Stimulated activated CD4-positive, alpha-beta T cell treated with anti-CD3 and anti-CD28 coated beads, Interleukin-15, amount 100 ng/mL, for 24 hours (primary cell): ENCODE measurements at regions not wholly inside any gene's neighbourhood (a gene's known extent, or its start where the extent isn't known, plus 50 kb on each side); places are given as distances from the start of the nearest gene placed in this dataset.
"Not testable (repeated sequence)": the region's sequence is repeated elsewhere in the genome, so short reads cannot be mapped to it uniquely, and the experiment has no call there.

ENCODE experiments used
- DNase-seq: peaks from one replicate; pipeline ENCODE4 v3.0.0-alpha.2; 2020

- DNase-seq = no peak
Measured at GRCh38 chr1:232579958-232580941, 49.7 kb downstream of the SIPA1L2 start.

GRCh38 chr1:232579466-232579865 lies 50.5 kb downstream of the SIPA1L2 start:
- DNase-seq = no peak

GRCh38 chr1:232578651-232579195 lies 51.2 kb downstream of the SIPA1L2 start:
- no peak for DNase-seq

DNA sequence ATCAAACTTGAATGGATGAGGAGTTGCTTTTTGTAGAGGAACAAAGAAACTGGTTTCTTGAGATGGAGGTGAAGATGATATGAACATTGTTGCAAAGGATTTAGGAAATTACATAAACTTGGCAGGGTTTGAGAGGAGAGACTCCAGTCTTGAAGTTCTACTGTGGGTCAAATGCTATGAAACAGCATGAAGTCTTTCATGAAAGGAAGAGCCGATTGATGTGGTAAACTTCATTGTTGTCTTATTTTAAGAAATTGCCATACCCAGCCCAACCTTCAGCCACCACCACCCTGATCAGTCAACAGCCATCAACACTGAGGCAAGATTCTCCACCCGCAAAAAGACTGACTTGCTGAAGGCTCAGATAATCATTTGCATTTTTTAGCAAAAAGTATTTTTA lies 52.2 kb downstream of the SIPA1L2 start:
- DNase-seq = no peak

- DNase-seq = no peak
Measured at GRCh38 chr1:232576537-232576936, 53.4 kb downstream of the SIPA1L2 start.

- DNase-seq = no peak
Measured at GRCh38 chr1:232575763-232576040, 54.2 kb downstream of the SIPA1L2 start.

DNA sequence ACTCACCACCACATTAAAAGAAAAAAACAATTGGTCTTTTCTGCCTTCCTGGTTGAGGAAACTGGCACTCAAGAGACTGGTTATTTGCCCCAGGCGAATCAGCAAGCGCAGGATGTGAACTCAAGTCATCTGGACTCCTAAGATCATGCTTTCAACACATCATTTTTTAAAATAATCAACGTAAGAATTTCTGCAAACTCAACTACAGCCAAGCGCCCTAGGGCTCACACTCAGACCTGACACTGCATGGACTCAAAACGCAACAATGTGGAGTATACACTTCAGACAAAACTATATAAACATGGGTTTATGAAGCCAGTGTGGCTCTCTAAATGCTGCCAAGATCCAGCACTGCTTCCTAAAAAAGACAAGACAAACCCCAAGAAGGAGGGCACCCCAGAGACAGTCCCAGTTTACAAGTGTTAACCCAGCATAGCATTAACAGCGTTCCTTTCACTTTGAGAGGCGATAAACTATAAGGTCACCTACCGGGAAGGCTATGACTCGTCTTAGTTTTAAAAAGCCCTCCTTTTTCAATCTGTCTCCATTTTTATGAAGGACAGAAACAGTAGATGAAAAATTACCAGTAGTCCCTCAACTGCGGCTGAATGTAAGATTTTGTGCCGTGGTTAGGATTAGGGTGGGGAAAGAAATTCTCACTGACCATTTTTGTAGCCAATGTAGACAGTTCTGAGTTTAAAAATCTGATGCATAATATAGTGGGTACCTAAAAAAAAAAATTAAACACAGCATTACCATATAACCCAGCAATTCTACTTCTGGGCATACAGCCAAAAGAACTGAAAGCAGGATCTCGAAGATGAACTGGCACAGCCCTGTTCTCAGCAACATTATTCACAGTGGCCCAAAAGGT lies 54.8 kb downstream of the SIPA1L2 start:
- no peak for DNase-seq

- DNase-seq = no peak
Measured at GRCh38 chr1:232574077-232574476, 55.9 kb downstream of the SIPA1L2 start.

DNA sequence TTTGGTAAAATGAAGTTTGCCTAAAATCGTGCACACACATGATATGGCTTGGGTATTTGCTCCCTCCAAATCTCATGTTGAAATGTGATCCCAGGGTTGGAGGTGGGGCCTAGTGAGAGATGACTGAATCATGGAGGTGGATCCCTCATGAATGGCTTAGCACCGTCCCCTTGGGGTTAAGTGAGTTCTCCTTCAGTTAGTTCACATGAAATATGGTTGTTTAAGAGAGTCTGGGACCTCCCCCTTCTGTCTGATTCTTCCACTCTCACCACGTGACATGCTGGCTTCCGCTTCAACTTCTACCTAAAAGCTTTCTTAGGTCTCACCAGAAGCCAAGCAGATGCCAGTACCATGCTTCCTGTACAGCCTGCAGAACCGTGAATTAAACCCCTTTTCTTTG lies 58.4 kb downstream of the SIPA1L2 start:
- no peak for DNase-seq

DNA sequence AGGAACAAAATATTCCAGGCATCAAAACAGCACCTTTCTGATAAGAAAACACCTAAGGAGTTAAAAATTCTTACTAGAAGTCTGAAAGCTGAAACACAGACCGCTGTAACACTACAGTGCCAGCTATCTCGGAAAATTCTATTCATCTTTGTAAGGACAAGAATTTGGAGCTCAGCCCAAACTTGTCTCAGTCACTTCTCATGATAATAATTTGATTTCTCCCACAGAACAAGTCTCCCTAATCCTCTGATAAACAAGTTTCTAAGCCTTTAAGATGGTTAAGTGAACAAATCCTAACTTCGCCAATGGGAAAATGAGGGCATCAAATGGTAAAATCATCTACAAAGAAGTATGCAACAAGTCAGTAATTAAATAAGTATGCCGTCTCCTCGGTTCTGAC lies 59.9 kb downstream of the SIPA1L2 start:
- no peak for DNase-seq

GRCh38 chr1:232569554-232569921 lies 60.4 kb downstream of the SIPA1L2 start:
- not testable (repeated sequence) for DNase-seq

DNA sequence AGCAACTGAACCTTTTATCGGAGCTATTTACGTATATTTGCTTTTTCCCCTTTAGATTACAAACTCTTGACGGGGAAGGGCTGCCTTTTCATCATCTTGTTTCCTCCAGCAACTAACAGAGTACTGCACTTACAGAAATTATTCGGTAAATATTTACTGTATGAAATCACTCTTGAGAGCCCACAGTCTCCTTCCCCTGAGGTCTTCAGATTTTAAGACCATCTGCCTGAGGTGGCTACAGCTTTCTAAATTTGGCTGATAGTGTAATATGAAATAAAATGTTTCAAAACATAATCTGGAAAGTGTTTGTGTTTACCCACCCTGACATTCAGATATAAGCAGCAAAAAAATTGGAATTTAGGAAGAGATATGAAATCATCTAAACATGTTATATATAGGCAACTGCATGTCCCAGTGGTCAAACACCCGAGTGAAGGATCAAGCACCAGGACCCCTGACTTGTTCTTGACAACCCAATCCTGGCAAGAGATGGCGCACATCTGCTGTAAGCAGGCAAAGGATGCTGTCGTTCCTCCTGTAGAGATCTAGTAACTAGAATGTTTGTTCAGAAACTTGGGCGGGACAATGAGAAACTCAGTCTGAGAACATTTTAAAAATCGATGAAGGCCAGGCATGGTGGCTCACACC lies 60.9 kb downstream of the SIPA1L2 start:
- DNase-seq = no peak

- DNase-seq = no peak
Measured at GRCh38 chr1:232568331-232568852, 61.5 kb downstream of the SIPA1L2 start.

GRCh38 chr1:232566093-232566492 lies 63.8 kb downstream of the SIPA1L2 start:
- DNase-seq = no peak

- no peak for DNase-seq
Measured at GRCh38 chr1:232562855-232563510, 67.0 kb downstream of the SIPA1L2 start.

- DNase-seq = no peak
Measured at GRCh38 chr1:232561381-232561780, 68.6 kb downstream of the SIPA1L2 start.

- DNase-seq = no peak
Measured at GRCh38 chr1:232560940-232561339, 69.0 kb downstream of the SIPA1L2 start.

DNA sequence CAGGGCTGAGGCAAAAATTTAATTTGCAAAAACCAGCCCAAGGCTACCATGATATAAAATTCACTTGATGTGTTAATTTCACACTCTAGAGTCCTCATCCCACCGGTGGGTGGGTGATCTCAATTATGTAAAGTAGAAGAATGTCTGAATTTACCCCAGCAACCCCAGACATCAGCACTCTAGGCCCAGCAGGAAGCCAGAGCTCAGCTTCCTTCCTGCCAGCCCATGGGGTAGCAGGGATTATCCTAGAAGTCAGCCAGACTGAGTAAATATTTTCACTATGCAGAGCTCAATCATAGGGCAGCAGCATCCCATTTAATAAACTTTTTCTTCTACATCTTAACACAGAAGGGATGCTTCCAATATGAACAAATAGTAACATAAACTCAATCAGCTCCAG lies 71.0 kb downstream of the SIPA1L2 start:
- no peak for DNase-seq

- no peak for DNase-seq
Measured at GRCh38 chr1:232557502-232558191, 72.3 kb downstream of the SIPA1L2 start.

DNA sequence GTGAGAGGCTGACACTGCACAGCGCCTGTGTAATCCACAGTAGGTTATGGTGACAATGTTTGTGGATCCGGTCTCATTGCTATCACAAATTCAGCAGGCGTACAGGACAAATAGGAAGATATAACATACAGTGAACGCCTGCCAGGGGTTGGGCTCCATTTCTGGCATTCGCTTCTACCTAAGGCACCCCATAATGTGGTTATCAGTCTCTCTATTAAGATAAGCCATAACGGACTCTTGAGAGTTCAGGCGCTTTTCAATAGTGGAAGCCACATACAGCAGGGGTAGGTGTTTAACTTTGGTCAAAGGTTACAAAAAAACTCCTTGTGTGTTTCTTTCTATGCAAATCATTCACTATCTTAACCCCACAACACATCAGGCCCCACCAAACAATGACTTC lies 72.8 kb downstream of the SIPA1L2 start:
- no peak for DNase-seq

- no peak for DNase-seq
Measured at GRCh38 chr1:232556351-232556750, 73.6 kb downstream of the SIPA1L2 start.
